Astrocyte of the hippocampus (primary cell): ENCODE measurements at regions not wholly inside any gene's neighbourhood (a gene's known extent, or its start where the extent isn't known, plus 50 kb on each side); places are given as distances from the start of the nearest gene placed in this dataset.
"Not testable (repeated sequence)": the region's sequence is repeated elsewhere in the genome, so short reads cannot be mapped to it uniquely, and the experiment has no call there.

ENCODE experiments used
- DNase-seq: peaks from one replicate; pipeline ENCODE4 v3.0.0; 2011; ENCODE audit warnings: low read depth, low spot score

DNA sequence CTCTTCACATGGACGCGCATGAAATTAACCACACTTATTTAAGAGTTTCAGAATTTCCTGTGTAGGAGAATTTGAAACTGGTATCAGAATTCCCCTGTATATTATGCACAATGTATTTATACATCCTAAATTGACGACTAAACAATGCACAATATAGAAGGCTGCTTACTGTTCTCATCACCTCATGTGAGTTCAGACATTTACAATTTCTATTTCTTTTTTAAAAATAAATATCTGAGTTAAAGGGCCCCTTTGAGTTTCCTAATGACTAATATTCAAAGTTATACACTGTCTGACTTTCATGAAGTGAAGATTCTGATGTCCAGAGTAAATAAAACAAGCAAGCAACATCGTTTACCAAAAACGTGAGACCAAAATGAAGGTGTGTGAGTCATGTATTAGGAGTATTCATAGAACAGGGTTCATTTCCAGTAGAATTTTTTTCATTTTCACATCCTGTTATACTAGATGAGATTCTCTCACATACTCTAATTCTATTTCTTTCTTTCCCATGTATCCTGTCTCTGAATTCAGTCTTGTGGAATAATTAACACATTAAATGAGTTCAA lies 406.2 kb downstream of the NUP35 start:
- DNase-seq, result no peak

DNA sequence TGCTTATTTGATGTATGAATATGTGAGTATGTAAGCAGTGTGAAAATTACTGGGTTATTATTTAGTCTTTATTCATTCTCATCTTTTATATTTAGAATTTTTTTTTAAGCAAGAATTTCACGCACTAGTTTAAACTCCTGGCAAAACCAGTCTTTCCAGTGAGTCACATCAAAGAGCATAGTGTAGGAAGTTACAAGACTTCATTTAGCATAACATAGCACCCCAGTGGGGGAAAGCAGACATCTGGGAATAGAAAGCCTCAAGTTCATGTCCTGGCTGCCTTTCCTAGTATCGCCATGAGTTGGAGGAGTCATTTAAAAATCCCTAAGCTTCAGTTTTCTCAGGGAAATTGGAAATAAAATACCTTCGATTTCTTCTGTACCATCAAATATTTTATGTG lies 408.3 kb downstream of the NUP35 start:
- DNase-seq, result no peak

DNA sequence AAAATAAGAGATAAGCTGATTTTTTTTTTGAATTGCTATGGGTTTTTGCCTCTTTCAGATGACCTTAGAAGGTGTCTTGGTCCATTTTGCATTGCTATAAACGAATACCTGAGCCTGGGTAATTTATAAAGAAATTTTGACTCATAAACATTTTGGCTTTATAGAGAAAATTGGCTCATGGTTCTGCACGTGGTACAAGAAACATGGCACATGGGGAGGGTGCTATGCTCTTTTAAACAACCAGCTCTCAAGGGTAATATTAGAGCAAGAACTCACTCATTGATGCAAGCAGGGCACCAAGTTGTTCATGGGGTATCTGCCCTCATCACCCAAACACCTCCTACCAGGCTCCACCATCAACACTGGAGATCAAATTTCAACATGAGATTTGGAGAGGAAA lies 408.8 kb downstream of the NUP35 start:
- no peak for DNase-seq

DNA sequence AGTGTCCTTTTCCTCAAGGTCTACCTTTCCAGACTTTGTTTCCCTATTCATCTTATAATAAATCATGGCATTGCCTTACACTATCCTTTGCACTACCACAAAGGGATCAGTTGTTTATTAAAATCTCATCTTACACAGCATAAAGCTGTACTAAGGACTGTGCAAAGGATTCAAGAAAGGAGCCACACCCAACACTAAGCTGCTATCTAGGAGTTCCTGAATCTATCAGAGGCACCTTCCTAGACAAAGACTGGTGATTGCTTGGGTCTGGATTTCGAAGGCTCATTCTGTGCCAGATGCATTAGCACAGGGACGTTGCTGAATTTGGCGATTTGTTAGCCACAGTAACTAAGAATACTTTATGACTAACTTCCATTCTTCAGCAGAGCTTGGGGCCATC lies 412.0 kb downstream of the NUP35 start:
- DNase-seq, result no peak

DNA sequence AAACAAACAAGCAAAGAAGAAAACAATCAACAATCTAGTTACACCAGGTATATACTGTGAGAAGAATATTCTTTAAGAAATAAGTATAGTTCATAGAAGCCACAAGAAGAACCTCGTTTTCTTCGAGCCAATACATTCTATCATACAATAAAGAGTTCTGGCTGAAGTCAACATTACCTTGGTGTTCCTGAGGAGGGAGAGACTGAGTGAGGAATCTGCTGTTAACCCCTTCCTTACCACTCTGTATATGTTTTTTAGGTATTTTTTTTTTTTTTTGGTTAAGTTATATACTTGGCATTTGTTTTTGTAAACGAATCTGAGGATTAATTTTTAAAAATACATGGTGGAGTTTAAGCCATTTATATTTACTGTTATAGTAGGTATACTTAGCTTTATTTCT lies 412.5 kb downstream of the NUP35 start:
- DNase-seq, result no peak

DNA sequence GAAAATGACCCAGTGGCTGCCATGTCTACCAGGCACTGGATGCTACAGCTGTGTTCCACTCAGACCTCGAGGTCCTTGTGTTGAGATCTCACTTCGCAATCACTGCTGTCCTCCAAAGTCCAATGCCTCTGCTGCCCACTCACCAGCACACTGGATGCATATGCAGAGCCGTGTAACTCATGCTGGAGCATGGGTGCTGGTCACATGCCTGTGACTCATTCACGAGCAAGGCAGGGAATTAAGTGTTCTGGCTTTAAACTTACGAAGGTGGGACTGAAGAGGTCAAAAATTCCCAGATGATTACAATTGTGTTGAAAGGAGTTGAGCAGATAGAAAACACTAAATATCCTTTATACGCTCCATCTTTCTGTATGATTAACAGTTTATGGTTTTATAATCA lies 417.5 kb downstream of the NUP35 start:
- peak; percentile 35 for DNase-seq

DNA sequence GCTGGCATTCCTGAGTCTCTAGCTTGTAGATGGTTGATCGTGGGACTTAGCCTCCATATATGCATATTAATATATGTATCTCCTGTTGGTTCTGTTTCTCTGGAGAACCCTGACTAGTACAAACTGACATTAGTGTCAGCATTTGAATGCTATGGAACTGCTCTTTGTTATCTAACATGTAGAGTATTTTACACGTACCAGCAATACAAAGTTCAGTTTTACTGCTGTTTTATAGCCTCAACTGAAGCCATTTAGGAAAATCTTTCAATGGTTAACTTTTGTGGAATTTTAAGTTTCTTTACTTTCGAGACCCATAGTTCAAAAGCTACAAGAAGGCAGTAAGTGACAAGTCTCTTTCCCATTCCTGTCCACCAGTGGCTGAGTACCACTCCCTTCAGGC lies 418.4 kb downstream of the NUP35 start:
- no peak for DNase-seq

DNA sequence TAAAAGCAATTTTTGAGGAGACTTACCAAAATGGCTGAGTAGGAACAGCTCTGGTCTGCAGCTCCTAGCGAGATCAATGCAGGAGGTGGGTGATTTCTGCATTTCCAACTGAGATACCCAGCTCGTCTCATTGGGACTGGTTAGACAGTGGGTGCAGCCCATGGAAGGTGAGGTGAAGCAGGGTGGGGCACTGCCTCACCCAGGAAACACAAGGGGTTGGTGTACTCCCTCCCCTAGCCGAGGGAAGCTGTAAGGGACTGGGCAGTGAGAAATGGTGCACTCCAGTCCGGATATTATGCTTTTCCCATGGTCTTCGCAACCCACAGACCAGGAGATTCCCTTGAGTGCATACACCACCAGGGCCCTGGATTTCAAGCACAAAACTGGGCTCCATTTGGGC lies 419.0 kb downstream of the NUP35 start:
- DNase-seq, result no peak

DNA sequence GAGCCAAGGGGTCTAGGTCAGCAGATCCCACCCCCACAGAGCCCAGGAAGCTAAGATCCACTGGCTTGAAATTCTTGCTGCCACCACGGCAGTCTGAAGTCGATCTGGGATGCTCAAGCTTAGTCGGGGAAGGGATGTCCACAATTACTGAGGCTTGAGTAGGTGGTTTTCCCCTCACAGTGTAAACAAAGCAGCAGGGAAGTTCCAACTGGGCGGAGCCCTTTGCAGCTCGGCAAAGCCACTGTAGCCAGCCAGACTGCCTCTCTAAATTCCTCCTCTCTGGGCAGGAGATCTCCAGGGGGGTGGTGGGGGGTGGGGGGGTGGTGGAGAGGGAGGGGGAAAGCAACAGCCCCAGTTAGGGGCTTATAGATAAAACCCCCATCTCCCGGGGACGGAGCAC lies 419.5 kb downstream of the NUP35 start:
- DNase-seq, result peak; percentile 45

DNA sequence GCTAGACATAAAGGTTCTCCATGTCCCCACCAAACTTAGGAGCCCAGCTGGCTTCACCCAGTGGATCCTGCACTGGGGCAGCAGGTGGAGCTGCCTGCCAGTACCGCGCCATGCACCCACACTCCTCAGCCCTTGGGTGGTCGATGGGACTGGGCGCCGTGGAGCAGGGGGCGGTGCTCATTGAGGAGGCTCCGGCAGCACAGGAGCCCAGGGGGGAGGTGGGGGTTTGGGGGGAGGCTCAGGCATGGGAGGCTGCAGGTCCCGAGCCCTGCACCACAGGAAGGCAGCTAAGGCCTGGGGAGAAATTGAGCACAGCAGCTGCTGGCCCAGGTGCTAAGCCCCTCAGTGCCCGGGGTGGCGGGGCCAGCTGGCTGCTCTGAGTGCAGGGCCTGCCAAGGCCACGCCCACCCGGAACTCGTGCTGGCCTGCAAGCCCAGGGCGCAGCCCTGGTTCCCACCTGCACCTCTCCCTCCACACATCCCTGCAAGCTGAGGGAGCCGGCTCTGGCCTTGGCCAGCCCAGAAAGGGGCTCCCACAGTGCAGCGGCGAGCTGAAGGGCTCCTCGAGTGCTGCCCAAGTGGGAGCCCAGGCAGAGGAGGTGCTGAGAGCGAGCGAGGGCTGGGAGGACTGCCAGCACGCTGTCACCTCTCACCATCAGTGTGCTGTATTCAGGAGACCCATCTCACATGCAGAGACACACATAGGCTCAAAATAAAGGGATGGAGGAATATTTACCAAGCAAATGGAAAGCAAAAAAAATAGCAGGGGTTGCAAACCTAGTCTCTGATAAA lies 422.5 kb downstream of the NUP35 start:
- not testable (repeated sequence) for DNase-seq

DNA sequence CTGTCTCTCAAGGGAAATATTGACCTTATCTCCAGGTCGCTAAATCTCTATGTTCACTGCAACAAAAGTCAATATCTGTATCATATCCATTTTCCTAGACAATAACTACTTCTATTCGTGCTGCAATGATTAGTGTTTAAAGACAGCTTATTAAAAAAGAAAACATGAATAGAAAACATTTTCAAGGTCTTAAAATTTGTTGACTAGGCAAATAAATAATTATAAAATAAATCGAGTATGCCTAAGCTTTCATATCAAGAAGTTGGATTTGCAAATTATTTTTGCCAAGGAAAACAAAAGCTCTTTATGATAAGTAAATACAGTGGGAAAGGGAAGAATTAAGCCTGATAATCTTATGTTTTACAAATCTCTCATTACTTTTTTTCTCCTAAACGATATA lies 428.5 kb downstream of the NUP35 start:
- DNase-seq, result no peak

DNA sequence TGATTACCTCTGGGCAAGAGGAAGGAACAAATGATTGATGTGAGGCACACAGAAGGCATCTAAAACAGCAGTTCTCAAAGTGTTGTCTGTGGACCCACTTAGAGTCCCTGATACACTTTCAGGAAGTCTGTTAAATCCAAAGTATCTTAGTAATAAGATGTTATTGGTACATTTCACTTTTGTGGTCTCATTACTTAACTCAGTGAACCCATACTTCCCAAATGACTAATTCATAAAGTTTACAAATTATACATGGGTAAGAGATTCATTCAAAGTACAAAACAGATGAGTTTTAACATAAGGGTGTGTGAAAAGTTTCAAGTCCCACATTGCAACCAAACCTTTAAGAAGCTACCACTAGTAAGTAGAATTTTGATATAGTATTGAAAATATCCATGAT lies 440.5 kb downstream of the NUP35 start:
- DNase-seq, result peak; percentile 7

DNA sequence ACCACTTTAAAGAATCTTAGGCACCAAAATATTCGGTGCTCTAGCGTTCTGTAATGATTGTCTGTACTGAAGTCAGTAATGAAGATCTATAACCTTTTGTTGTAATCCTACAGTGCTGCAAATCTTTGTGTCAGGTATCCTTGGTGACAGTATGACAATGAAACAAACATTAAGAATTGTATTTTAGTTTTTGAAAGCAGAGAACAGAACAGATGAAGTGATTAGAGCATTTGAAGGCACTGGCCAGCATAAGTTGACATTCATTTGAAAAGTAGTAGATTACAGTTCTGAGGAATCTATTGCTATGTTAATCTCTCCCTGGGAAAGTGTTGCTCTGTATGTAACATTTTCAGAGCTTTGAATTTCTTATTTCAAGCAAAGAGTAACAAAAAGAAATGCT lies 451.2 kb downstream of the NUP35 start:
- DNase-seq, result no peak

DNA sequence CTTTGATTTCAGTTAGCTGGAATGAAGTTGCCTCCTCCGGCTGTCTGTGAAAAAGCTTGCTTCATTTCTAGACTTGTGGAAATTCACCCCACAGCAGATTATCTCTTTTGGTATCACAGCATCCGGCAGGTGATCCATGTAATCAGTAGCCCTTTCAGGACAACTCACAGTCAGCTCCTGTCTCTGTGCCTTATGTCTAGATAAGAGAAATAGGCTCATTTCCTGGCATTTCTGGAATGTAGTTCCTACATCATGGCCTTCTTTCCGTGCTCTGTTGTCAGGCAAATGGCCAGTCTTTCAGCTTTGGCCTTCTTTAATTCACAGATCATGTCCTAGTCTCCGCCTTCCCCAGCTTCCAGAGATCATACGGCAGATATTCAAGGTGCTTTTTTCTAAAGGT lies 455.4 kb downstream of the NUP35 start:
- no peak for DNase-seq

DNA sequence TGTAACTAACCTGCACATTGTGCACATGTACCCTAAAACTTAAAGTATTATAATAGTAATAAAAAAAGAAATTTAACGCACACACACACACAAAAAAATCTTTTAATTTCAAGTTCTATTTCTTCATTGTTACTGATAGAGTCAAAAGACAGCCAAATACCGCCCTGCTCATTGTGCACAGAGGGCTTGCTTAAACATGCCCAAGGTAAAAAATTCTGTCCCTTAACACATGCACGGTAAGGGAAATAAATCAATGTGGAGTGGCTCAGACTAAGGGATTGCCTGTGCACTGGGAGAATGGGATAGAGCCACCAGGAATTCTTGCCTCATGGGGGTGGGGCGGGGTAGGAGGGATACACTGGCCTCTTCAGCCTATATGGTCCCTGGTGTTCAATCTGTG lies 468.0 kb downstream of the NUP35 start:
- DNase-seq, result no peak

DNA sequence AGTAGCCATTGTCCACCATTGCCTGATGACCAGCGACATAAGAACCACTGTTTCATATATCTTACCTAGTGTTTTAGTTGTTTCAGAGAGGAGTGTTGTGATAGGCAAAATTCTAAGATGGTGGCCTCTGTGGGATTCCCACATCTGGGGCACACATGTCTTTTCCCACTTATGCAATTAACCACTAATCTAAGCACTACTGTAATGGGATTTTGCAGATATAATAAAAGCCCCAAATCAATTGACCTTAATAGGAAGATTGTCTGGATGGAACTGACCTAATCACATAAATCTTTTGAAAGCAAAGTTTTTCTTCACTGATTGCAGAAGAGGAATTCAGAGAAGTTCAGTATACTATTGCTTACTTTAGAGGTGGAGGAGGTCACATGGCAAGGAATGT lies 469.9 kb downstream of the NUP35 start:
- DNase-seq, result no peak

DNA sequence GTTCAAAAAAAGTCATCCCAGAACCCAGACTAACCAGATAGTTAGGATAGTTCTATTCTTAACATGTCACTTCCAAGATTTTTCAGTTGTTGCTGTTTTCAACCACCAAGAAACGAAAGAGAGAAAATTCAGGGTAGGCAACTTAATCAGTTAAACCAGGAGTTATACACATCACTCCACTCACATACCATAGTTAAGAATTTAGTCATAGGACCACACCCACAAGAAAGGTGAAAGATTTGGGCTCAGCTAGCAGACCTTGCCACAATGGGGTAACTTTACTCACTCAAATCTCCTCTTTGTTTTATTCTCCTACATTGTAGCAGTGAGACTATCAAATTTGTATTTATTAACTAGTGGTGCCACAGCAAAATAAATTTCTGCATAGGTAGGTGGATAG lies 473.6 kb downstream of the NUP35 start:
- no peak for DNase-seq

DNA sequence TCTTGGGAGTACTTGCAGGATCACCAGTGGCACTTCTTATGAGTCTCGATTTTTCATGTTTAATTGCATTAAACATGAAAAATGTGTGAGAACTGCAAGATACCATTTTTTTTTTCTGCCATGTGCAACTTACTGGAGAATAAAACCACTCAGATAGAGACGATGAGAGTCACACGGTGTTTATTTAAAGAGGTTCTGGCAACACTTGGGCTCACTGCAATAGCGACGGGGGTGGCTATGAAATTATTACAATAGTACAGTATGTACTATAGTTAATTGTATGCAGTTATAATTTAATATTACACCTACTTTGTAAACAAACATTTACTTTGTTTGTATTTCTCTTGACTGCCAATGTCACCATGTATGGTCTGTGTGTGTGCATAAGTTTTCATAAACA lies 479.8 kb downstream of the NUP35 start:
- no peak for DNase-seq

DNA sequence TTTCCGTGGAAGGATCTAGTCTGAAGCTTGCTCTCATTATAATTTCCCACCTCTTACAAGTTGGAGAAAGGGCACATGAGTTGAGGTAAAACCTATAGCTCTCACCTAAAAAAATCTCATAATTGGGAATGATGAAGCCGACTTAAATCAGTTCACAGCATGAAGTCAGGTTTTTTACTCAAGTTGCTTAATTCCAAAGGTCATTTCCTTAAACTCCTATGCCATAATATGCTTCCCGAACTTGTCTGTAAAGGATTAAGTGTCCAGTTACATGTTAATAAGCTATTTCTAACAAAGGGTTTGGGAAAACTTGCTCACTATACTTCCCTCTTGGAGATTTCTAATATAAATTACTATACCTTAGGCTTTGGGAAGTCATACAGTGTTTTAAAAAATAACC lies 481.2 kb downstream of the NUP35 start:
- DNase-seq, result no peak

DNA sequence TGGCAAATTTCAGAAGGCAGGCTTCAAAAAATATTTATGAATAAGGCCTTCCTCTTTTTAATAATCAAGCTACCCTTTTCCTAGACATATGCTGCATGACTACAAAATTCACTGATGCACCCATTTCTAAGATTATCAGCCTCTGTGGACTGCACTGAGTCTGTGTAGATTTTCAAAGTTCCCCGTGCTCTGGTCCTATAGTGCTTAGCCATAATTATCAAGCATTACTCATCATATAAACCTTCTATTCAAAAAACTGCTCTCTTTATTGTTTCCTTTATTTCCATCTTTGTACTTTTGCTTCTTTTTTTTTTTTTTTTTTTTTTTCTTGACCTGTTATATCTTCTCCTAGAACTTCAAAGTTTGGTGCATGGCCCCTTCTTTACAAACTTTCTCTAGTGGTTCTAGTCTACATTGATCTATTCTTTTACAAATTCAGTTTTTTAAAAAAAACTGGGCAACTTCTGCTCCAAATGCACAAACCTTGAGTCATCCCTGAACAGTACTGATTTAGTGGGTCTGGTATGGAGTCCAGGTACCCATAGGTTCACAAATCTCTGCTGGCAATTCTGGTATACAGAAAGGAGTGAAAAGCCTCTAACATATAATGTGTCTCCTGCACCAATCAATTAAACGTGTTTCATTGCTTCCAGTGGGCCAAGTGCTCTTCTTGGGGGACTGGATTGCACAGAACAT lies 481.9 kb downstream of the NUP35 start:
- no peak for DNase-seq

DNA sequence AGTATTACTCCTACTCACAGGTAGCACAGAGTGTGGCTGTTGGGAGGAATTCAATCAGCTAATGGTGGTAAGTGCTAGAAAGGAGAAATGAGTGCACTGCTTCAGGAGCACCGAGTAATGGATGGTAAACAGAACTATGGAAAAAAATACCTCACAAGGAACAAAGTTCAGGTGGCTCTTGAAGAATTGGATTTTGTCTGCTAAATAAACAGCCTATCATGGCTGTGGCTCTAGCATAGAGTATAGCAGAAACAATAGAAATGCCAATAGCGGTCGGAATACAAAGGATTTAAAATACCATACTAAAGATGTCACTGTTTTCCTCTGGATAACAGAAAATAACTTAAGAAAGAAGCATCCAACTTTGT lies 482.5 kb downstream of the NUP35 start:
- no peak for DNase-seq

DNA sequence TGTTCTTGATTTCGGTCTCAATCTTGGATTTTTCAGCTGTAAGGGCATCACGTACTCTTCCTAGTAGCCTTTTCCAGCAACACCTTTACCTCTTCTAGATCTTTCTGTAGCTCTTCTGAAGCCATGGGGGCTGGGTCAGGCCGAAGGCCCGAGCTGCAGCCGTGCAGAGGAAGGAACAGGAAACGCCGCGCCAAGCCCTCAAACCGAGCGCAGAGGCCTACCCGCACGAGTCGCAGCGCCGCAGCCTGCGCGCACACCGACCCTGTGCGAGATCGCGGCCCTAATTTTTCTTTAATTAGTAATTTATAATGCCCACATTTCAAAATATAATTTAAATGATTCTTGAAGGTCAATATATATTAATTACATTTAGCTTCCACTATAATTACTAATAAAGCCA lies 483.8 kb downstream of the NUP35 start:
- DNase-seq, result no peak

DNA sequence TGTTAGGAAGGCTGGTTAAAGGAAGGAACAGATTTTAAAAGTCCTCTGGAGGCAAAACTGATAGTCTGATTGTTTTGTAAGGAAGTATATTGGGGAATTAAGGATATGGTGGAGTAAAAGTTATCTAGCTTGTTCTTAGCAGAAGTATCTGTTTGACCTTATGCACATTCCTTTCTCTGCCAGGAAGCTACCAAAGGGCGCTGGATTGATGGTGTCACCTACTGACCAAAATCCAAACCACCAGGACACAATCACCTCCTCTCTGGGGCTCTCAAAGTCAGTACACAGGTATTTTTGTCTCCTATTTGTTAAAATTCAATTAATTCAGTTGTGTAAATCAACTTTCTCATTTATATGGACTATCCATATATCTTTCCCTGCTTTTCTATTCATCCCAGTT lies 484.5 kb downstream of the NUP35 start:
- no peak for DNase-seq
